Adipocyte (in vitro differentiated cells): ENCODE measurements at regions not wholly inside any gene's neighbourhood (a gene's known extent, or its start where the extent isn't known, plus 50 kb on each side); places are given as distances from the start of the nearest gene placed in this dataset.
A peak's percentile ranks its signal among the peaks of the same experiment; 100 is the strongest.

ENCODE experiments used
- DNase-seq: peaks from one replicate; pipeline ENCODE4 v3.0.0-alpha.2; 2015; ENCODE audit warnings: low read depth
- H3K27me3 ChIP-seq: replicated peaks from 2 replicates; pipeline ENCODE4 v1.7.0; 2013; ENCODE audit warnings: mild to moderate bottlenecking, low read length, moderate library complexity; ENCODE audit not compliant: control insufficient read depth, insufficient read depth
- H3K36me3 ChIP-seq: 2 replicates; pipeline ENCODE4 v1.7.0; 2013; ENCODE audit warnings: low read length, mild to moderate bottlenecking, moderate library complexity; ENCODE audit not compliant: control insufficient read depth, insufficient read depth, severe bottlenecking
- H3K4me1 ChIP-seq: 2 replicates; pipeline ENCODE4 v1.7.0; 2013; ENCODE audit warnings: mild to moderate bottlenecking, low read length, moderate library complexity; ENCODE audit not compliant: control insufficient read depth, insufficient read depth
- H3K4me3 ChIP-seq: 2 replicates; pipeline ENCODE4 v1.7.0; 2013; ENCODE audit warnings: mild to moderate bottlenecking, low read length, moderate library complexity
- H3K9ac ChIP-seq: 2 replicates; pipeline ENCODE4 v1.7.0; 2013; ENCODE audit warnings: mild to moderate bottlenecking, low read length, moderate library complexity
- H3K9me3 ChIP-seq: 2 replicates; pipeline ENCODE4 v1.7.0; 2013; ENCODE audit warnings: mild to moderate bottlenecking, low read length, moderate library complexity; ENCODE audit not compliant: control insufficient read depth

GRCh38 chr16:51394421-51394820, 243.4 kb upstream of the SALL1 start:
- peak; percentile 37 for DNase-seq
- H3K27me3 ChIP-seq, result no peaks in the 10 kb centered on the region
- H3K9ac ChIP-seq, result no peak overlapping the region
- H3K4me1 ChIP-seq, result peaks cover 29% of the 10 kb centered on the region
- no peak overlapping the region for H3K4me3 ChIP-seq
- no peaks in the 10 kb centered on the region for H3K36me3 ChIP-seq
- H3K9me3 ChIP-seq, result peaks cover under 1% of the 10 kb centered on the region

GRCh38 chr16:51393381-51394005, 242.4 kb upstream of the SALL1 start:
- Histone ChIP-seq H3K27me3 (no peaks in the 10 kb centered on the region), H3K9me3 (peaks cover 5% of the 10 kb centered on the region), H3K36me3 (no peaks in the 10 kb centered on the region), H3K4me1 (peaks cover 29% of the 10 kb centered on the region), H3K4me3 (no peak overlapping the region), H3K9ac (no peak overlapping the region)
- peak; percentile 40 for DNase-seq

GRCh38 chr16:51392521-51393187, 241.6 kb upstream of the SALL1 start:
- H3K27me3 ChIP-seq, result no peaks in the 10 kb centered on the region
- H3K9ac ChIP-seq, result peak overlapping the region; percentile 31
- H3K4me3 ChIP-seq, result peak overlapping the region; percentile 53
- no peaks in the 10 kb centered on the region for H3K36me3 ChIP-seq
- peak; percentile 76 for DNase-seq
- H3K9me3 ChIP-seq, result peaks cover 5% of the 10 kb centered on the region
- H3K4me1 ChIP-seq, result peaks cover 29% of the 10 kb centered on the region

- no peaks in the 10 kb centered on the region for H3K36me3 ChIP-seq
- no peaks in the 10 kb centered on the region for H3K27me3 ChIP-seq
- peaks cover 29% of the 10 kb centered on the region for H3K4me1 ChIP-seq
- no peak for DNase-seq
- peaks cover 5% of the 10 kb centered on the region for H3K9me3 ChIP-seq
- H3K9ac ChIP-seq, result peak overlapping the region; percentile 31
- H3K4me3 ChIP-seq, result no peak overlapping the region
These were observed 240.9 kb upstream of the SALL1 start for GRCh38 chr16:51391798-51392511.

DNA sequence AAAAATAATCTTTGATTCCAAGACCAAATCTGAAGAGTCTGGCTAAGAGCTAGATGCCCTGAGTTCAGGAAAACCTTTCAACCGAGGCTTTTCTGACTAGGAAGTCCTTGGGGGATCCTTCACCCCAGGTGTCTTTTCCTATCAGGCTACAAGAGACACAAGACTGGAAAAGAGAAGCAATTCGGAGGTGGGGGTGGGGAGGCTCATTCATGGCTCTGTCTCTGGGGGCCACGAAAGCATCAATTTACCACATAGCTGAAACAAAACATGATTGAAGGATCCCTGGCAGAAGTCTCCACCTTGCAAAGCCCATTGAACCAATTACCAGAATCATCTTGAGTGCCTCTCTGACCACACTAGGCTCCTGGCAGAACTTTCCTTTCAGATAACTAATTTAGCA, 239.8 kb upstream of the SALL1 start:
- Histone ChIP-seq H3K9ac (no peak overlapping the region), H3K27me3 (no peaks in the 10 kb centered on the region), H3K4me3 (no peak overlapping the region), H3K36me3 (no peaks in the 10 kb centered on the region), H3K9me3 (peaks cover 5% of the 10 kb centered on the region), H3K4me1 (peaks cover 29% of the 10 kb centered on the region)
- DNase-seq, result no peak

DNA sequence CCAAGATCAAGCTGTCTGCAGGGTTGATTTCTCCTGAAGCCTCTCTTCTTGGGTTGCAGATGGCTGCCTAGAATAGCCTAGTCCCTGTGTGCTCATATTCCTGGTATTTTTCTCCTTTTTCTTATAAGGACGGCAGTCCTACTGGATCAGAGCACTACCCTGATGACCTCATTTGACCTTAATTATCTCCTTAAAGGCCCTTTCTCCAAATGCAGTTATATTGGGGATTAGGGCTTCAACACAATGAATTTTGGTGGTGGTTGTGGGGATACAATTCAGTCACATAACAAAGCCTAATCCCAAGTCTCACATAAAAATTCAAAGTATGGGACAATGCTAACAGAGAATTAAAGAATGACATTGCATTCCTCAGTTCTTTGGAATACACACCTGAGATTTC, 238.8 kb upstream of the SALL1 start:
- DNase-seq, result no peak
- H3K9ac ChIP-seq, result no peak overlapping the region
- peaks cover 5% of the 10 kb centered on the region for H3K9me3 ChIP-seq
- H3K4me3 ChIP-seq, result no peak overlapping the region
- H3K36me3 ChIP-seq, result no peaks in the 10 kb centered on the region
- H3K27me3 ChIP-seq, result no peaks in the 10 kb centered on the region
- H3K4me1 ChIP-seq, result peaks cover 29% of the 10 kb centered on the region

GRCh38 chr16:51388516-51388951, 237.5 kb upstream of the SALL1 start:
- Histone ChIP-seq H3K27me3 (no peaks in the 10 kb centered on the region), H3K9ac (no peak overlapping the region), H3K4me3 (no peak overlapping the region), H3K36me3 (no peaks in the 10 kb centered on the region), H3K4me1 (peaks cover 23% of the 10 kb centered on the region), H3K9me3 (peaks cover 5% of the 10 kb centered on the region)
- no peak for DNase-seq

DNA sequence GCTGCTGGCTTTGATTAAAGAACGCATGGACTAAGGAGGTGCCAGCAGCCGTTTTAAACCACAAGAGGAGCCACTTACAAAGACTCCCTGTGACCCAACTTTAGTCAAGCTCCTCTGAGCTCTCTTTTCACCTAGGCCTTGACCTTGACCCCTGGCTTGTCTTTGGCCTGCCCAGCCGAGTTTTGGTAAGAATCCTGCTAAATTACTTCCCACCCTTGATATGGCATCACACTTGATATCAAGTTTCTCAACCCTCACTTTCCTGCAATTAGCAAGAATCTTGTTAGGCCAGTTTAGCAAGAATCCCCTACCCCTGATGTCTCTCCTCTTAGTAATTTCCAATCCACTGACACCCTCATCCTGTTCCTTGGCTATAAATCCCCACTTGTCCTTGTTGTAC, 232.8 kb upstream of the SALL1 start:
- Histone ChIP-seq H3K4me3 (no peak overlapping the region), H3K4me1 (peaks cover 4% of the 10 kb centered on the region), H3K9me3 (no peaks in the 10 kb centered on the region), H3K27me3 (no peaks in the 10 kb centered on the region), H3K36me3 (no peaks in the 10 kb centered on the region), H3K9ac (no peak overlapping the region)
- no peak for DNase-seq

DNA sequence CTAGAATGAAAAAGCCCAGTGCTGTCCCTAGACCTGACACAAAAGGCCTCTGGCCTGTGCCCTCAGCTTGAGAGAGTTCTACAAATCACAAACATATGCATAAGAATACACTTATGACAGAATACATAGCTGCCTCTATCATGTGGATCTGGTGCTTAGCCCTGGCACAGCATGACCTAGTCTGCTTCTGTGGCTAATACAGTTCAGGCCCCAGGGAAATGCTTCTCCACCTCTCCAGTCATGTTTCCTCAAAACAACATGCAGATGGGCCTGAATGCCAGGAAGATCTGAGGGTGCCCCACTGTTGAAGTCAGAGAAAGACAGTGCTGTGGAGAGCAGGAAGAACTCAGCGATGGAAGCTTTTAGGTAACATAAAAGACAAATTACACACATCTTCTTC, 231.9 kb upstream of the SALL1 start:
- peaks cover 4% of the 10 kb centered on the region for H3K4me1 ChIP-seq
- no peaks in the 10 kb centered on the region for H3K36me3 ChIP-seq
- no peaks in the 10 kb centered on the region for H3K9me3 ChIP-seq
- H3K4me3 ChIP-seq, result no peak overlapping the region
- H3K27me3 ChIP-seq, result no peaks in the 10 kb centered on the region
- no peak for DNase-seq
- no peak overlapping the region for H3K9ac ChIP-seq

GRCh38 chr16:51382211-51382610, 231.1 kb upstream of the SALL1 start:
- no peaks in the 10 kb centered on the region for H3K9me3 ChIP-seq
- H3K9ac ChIP-seq, result no peak overlapping the region

DNA sequence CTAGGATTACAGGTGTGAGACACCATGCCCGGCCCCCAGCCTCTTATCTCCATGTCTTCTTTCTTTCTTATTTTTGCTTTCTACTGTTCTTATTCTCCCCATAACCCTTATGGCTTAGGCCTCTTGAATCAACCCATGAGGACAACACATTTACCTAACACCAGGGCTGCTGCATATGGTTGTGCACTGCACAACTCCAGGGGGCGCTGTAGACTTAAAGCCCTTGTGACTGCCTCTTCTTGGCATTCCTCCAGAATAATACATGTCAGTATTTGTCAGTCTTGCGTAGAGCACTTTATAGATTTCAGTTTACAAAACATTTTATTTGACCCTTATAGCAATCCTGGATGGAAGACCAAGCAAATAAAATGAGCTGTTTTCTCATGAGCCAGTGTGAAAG, 225.0 kb upstream of the SALL1 start:
- H3K4me3 ChIP-seq, result no peak overlapping the region
- no peaks in the 10 kb centered on the region for H3K9me3 ChIP-seq
- H3K4me1 ChIP-seq, result no peaks in the 10 kb centered on the region
- no peaks in the 10 kb centered on the region for H3K27me3 ChIP-seq
- H3K36me3 ChIP-seq, result no peaks in the 10 kb centered on the region
- no peak overlapping the region for H3K9ac ChIP-seq
- no peak for DNase-seq

More at GRCh38 chr16:51382211-51382610, 231.1 kb upstream of the SALL1 start:
- Histone ChIP-seq H3K4me1 (peaks cover 4% of the 10 kb centered on the region), H3K4me3 (no peak overlapping the region), H3K36me3 (no peaks in the 10 kb centered on the region), H3K27me3 (no peaks in the 10 kb centered on the region)
- no peak for DNase-seq
